Medulla oblongata (tissue), 1 donor: ENCODE measurements at regions not wholly inside any gene's neighbourhood (a gene's known extent, or its start where the extent isn't known, plus 50 kb on each side); places are given as distances from the start of the nearest gene placed in this dataset.
A peak's percentile ranks its signal among the peaks of the same experiment; 100 is the strongest.
"Not testable (repeated sequence)": the region's sequence is repeated elsewhere in the genome, so short reads cannot be mapped to it uniquely, and the experiment has no call there.

Experiments
- DNase-seq: peaks from one replicate; pipeline ENCODE4 v3.0.0-alpha.2; 2015; ENCODE audit errors: extremely low spot score

DNA sequence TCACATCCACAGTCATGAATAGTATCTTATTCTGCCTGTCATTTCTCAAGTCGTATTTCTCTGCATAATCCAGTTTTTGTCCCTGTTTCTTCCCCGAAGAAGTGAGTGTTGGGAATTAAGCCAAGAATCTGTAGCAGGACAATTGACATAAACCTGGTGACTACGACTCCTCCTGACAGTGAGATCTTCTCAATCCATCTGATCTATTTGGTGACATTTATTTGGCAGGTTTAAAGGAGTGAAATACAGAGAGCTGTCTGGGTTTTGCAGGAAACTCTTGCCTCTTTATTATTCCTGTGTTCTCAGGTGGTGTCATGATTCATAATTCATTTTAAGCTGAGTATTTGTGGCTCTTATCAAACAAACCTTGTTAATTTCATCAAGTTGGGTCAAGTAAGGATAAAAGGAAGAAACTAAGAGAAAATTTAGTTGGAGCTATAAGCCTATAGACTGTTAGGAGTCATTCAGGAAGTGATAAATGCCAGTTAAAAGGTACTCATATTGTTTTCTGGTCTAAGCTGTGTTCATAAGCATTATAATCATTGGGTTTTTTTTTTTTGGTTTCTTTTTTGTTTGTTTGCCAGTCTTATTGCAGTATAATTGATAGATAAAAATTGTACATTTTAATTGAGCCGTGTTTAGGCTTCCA lies 95.9 kb upstream of the PCSK1 start:
- no peak for DNase-seq

DNA sequence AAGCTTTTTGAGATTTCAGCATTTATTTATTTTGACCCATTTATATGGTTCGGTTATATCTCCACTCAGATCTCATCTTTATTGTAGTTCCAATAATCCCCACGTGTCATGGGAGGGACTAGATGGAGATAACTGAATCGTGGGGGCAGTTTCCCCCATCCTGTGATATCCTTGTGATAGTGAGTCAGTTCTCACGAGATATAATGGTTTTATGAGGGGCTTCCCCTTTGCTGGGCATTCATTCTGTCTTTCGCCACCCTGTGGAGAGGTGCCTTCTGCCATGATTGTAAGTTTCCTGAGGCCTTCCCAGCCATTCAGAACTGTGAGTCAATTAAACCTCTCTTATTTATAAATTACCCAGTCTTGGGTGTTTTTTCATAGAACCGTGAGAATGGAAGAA lies 96.5 kb upstream of the PCSK1 start:
- no peak for DNase-seq

DNA sequence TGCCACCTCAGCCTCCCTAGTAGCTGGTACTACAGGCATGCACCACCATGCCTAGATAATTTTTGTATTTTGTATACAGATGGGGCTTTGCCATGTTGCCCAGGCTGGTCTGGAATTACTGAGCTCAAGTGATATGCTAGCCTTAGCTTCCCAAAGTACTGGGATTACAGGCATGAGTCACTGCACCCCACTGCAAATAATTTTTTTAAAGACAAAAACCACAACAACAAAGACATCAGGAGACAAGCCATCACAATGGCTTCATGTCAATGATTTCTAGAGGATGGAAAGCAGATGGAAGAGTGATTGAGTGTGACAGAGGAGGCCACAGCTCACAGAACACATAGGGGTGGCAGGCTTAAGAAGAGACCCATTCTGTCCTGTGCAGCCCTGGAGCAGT lies 97.9 kb upstream of the PCSK1 start:
- no peak for DNase-seq

DNA sequence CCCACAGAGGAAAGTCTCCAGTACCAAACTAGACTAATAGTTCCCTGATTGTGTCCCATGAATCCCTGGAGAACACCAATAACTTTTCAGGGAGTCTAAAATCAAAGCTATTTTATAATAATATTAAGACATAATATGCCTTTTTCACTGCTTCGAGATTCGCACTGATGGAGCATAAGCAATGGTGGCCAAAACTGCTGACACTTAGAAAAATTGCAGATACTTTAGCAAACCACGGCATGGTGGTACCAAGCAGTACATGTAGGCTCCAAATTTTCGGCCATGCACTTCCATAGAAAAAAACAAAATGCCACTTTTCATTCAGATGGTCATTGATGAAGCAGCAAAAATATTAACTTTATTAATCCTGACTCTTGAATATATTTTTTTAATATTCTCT lies 100.3 kb upstream of the PCSK1 start:
- DNase-seq = no peak

DNA sequence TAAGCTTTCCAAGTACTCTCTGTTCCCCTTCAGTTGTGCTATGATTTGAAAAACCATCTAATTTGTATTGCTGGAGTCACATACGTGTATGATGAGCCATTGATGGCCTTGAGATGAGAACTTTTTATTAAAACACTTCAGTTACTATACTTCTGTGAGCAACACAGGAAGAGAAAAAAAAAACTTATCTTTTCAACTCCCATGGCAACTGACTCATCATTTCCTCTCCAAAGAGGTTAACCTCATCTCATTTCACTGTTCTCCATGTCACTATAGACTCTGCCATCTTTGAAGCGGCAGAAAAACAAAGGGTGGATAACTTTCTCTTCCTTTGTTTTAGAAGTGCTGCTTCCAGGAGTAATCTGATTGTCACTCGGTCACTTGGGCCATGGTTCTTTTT lies 104.3 kb upstream of the PCSK1 start:
- no peak for DNase-seq

DNA sequence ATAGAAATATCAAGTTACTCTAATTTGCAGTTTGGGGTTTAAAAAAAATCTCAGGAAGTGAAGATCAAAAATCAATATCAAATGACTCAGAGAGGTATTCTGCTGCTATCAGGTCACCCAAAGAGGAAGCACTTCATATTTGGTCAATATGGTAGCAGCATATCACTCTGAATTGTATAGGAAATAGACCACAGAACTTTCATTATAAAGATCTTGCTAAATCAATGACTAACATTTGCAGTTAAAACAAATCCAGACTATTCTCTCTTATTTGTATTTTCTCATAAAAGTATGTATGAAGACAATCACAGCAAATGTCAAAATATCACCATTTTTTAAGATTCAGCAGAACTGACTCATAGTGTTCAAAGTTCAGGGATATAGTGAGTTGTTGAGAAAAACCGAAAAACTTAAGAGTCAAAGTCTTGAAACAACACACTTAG lies 105.8 kb upstream of the PCSK1 start:
- no peak for DNase-seq

DNA sequence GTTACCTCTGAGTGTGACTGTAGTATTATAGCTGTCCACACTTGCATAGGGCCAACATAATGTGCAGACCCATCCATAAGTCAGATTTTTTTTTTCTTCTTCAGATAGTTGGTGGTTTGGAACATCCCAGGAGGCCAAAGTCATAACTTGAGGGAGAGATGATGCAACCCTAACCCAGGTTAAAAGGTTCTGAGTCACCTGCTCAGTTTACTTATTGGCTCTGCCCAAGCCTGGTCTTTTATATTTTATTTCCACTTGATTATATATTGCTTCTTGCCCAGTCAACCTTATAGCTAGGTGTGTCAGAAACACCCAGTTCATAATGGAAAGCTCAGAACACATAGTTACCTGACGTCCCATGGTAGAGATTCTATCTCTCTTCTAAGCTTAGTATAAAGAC lies 113.1 kb upstream of the PCSK1 start:
- no peak for DNase-seq

DNA sequence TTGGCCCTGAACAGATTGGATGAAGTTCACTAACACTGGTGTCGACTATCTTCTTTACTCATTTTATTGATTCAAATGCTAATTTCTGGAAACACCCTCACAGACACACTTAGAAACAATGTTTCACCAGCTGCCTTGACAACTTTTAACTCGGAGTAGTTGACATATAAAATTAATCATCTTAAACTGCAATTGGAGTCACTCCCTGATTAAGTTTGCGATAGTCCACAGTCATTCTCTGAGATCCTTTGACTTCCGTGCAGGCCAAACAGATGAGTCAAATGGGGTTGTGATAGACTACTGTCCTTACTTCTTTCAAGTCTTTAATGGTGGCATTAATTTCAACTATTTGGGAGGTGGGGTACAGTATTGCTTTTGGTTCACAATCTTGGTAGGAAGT lies 114.4 kb upstream of the PCSK1 start:
- DNase-seq = no peak

DNA sequence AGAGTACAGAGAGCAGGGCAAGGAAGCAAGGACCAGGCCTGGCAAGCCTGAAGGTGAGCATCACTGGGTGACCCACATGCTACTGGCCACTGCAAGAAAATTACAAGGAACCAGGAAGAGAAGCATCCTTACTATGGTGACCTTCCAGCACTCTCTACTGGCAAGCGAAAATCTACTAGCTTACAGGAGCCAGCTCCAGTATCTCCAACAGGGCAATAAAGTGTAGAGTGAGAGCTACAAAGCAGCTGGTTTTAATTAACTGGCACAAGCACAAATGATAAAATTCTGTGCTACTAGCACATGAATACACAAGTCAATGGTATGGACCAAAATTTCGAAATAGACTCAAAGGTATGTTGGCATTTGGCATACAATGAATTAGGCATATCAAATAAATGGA lies 113.3 kb upstream of the CAST start:
- no peak for DNase-seq

DNA sequence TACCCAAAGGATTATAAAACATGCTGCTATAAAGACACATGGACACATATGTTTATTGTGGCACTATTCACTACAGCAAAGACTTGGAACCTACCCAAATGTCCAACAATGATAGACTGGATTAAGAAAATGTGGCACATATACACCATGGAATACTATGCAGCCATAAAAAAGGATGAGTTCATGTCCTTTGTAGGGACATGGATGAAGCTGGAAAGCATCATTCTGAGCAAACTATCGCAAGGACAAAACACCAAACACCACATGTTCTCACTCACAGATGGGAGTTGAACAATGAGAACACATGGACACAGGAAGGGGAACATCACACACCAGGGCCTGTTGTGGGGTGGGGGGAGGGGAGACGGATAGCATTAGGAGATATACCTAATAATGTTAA lies 101.3 kb upstream of the CAST start:
- DNase-seq = not testable (repeated sequence)

DNA sequence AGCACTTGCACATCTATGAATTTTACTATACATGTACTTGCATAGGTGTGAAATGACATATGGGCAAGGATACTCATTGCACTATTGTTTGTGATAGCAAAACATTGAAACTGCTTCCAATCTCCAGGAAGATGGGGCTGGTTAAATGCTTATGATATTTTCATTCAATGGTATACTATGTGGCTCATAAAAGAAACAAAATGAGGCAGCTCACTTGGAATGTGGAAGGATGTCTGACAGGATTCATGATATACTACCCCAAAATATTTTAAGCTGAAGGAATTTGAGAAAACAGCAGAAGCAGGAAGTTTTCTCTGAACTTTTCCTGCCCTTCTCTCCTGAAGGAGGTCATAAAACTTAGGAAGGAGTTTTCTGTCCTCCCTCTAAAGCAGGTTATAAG lies 99.6 kb upstream of the CAST start:
- DNase-seq = no peak

DNA sequence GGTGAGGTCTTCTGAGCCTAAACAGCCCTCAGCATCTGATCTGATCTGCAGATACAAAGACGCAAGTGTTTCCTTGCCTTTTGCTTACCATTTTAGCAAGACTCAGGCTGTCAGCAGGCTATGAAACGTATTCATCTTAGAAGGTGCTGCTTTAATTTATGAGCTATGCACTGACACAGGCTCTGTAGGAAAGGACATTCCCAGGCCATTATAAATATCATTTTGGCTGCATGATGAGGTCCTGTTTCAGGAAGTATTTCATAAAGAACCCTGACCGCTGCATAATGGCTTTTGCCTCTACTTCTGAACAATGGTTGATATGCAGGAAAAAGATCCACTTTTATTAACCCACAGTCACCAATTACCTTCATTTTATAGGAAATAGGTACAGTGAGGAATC lies 98.4 kb upstream of the CAST start:
- no peak for DNase-seq

DNA sequence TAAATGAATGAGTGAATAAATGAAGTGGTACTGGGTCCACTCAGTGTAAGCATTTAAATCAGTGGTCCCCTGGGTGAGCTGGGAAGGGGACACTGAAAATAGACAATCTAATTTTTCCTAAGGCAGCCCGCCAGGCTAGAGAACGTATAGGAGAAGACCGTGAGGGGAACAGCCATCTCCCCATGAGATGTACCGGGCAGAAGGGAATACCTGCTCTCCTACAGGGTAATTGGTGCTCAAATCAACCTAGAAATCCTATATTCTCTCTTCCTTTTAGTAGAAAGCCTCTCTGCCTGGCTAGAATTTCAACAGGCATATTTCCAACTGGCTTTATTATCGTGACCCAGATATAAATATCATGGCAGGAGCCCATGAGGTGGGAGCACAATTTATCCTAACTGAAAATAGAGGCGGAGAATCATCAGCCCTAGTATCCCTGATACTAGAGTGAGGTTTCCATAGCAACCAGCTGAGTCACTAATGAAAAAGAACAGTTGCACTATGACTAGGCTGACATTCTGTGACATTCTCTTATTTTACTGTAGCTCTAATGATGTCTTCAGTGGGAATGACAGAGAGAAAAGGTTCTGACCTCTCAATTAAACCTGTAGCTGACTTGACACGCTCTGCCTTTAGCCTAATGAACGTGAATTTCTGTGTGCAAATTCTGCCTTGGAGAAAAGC lies 96.5 kb upstream of the CAST start:
- peak; percentile 28 for DNase-seq

DNA sequence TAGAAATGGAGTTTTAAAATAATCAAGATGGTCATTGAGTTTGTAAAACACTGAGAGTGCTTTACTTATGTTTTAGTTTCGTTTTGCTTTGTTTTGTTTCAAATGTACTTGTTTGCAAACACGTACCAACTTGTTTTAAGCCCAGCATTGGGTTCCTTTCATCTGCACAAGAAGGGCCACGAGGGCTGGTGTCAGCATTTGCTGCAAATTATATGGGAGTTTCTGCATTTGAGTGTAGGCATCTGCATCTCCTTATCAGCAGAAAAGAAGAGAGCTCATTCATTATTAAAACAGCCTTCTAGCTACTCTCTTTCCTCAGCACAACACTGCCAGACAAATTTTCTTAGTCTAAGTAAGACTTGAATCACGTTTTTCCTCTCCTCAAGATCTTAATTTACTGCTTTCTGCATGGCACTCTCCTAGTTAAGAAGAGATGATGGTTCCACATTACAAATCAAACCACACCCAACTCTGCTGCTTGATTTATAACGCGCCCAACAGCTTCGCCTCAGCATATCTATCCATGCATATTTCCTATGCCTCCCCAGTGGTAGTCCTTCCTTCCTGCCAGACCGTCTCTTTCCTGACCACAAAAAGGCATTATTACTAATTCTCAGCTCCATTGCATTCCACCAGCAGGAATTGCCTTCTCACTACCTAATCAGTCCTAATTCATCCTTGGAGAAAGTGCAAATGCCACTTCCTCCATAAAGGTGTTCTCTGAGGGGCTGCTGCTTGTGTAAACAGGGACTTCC lies 95.2 kb upstream of the CAST start:
- no peak for DNase-seq

DNA sequence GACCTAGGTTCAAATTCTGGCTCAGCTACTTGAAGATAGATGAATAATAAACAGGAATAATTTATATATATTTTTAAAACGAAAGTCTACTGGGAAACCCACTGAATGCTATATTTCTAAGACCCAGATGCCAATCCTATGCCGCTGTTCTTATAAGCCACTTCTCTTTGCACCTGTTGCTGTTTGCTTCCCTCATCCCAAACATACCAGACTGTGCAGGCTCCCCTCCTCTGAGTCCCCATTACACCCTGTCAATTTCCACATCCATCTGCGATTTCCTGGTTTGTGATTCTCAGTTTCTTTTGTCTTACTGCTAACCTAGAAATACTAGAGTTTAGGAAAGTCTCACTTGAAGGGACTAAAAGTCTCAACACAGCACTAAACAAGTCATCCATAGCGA lies 92.8 kb upstream of the CAST start:
- DNase-seq = no peak

DNA sequence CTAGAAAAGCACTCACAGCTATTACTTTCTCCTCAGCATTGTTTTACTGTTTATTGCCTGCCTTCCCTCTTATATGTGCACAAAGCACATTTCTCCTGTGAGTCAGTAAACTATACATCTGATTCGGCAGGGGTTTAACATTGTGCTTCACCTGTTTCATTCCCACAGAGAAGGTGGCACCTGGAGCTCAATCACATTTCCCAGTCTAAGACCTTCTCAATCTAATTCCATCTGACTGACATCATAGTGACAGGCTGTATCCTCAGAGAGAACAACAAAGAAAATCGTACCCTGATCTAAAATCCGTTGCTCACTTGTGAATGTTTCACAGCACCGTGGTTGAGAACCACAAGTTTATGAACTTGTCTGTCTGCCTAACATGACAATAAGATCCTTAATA lies 92.4 kb upstream of the CAST start:
- no peak for DNase-seq

DNA sequence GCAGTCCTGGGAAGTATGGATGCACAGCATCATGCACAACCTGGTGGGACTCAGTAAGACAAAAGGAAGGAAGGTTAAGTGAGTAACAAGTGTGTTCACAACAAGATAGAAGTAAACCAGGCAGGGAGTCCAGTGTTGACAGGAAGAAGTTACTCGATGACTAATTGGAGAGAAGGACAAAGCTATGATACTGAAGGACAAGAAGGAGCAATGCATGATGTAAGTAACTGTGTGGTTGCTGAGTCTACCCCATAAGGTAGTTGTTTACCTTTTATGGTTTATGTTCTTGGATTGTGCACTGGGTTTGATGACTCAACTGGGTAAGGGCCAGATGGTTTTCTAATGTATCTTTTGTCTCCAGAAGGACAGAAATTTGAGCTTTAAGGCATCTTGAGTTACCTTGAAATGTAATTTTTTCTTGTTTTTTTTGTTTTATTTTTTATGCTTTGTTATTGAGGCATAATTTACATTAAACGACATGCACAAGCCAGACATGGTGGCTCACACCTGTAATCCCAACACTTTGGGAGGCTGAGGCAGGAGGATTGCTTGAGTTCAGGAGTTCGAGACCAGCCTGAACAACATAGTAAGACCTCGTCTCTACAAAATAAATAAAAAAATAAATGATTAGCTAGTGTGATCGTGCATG lies 89.2 kb upstream of the CAST start:
- DNase-seq = no peak

DNA sequence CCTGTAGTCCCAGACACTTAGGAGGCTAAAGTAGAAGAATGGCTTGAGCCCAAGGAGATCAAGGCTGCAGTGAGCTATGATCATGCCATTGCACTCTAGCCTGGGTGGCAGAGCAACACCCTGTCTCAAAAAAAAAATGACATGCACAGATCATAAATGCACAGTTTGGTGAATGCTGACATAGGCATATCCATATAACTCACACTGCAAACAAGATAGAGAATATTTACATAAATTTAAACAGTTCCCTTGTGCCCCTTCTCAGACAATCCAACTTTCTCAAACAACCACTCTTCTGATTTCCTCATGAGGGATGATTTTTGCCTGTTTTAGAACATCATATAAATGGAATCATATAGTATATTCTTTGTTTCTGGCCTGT lies 88.7 kb upstream of the CAST start:
- no peak for DNase-seq

DNA sequence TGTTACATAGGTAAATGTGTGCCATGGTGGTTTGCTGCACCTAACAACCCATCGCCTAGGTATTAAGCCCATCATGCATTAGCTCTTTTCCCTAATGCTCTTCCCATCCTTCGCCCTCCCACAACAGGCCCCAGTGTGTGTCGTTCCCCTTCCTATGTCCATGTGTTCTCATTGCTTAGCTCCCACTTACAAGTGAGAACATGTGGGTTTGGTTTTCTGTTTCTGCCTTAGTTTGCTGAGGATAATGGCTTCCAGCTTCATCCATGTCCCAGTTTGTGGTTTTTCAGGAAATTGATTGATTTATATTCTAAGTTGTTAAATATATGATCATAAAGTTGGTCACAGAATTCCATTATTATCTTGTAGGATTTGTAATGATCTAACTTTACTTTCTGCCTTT lies 85.3 kb upstream of the CAST start:
- no peak for DNase-seq

DNA sequence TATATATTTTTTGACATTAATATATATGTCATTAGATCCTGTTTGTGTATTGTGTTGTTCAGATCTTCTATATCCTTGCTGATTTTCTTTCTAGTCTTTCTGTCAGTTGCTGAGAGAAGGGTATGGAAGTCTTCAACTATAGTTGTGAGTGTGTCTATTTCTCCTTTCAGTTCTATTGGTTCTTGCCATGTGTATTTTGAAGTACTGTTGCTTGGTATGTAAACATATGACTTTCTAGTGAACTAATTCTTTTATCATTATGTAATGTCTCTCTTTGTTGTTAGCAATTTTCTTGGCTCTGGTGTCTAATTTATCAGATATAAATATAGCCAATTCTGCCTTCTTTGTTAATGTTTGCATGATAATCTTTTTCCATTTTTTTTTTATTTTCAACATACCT lies 84.3 kb upstream of the CAST start:
- DNase-seq = no peak

DNA sequence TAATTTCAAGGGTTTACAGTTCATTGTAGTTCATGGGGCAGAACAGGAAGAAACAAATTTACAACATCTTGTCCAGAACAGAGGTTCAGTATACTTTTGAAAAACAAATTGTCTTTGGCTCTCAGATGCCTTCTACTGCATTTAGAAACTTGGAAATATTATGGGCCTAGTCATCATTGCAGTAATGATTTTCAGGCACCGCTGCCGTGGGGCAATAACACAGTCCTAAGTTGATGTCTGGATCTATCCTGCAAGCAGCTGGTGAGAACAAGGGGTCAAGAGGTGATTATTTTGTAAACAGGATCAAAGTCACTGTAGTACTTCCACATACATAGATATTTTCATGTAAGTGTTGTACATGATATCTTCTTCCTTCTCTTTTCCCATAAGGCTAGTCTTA lies 82.5 kb upstream of the CAST start:
- DNase-seq = no peak

DNA sequence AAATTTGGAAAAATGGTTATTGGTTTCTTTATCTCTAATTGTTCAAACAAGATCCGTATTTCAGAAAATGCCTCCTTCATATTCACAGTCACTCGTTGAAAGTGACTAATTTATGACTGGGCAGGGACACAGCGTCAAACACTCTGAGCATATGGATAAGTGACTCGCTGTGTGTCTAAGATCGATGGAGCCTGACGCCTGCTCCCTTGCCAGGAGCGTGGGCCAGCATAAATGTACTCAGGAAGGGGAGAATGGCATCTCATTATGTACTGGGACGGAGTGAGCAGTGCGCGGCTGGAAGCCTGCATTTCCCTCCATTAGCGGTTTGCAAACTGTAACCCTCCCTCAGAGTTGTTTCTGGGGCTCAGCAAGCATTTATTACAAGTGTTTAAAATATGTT lies 79.8 kb upstream of the CAST start:
- DNase-seq = no peak

DNA sequence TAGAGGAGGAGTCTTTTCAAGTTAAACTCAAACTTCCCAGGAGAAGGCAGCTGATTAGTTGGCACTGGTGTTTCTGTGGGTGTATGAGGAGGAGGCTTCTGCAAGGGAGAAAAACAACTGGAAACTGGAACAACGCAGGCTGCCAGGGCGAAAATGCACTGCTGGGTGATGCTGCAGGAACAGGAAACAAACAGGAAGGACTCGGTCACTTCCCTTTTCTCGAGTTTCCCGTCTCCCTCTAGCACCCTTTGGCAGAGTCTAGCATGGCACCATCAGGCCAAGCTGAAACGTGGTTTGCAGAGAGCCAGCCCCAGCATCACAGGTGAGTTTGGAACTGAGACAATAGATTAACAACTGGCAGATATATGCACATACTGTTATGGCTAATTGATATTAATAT lies 77.5 kb upstream of the CAST start:
- no peak for DNase-seq
